IMR-90 (cell line): ENCODE measurements at regions not wholly inside any gene's neighbourhood (a gene's known extent, or its start where the extent isn't known, plus 50 kb on each side); places are given as distances from the start of the nearest gene placed in this dataset.

ENCODE experiments used
- ATAC-seq: fragments of 200-7000 bp; cut with Tn5 transposase; 2 replicates; pipeline ENCODE4 v1.9.1; 2020; ENCODE audit warnings: low read depth, mild to moderate bottlenecking, moderate library complexity
- BruUV-seq: library from RNA; stranded (reverse); fragments of 400-500 nt; replicated peaks from 2 replicates; lab custom pipeline; 2021; lab: Mats Ljungman, UMichigan
- CTCF ChIA-PET: fragments of 300-600 bp; formaldehyde crosslinking; extraction: SDS; loops from one replicate; lab custom pipeline; 2021; ENCODE audit warnings: antibody characterized with exemption; lab: Yijun Ruan, JAX
- POLR2A ChIA-PET: fragments of 300-600 bp; sonication (Branson Sonifier 250); formaldehyde crosslinking; loops from one replicate; lab custom pipeline; 2022; ENCODE audit warnings: antibody characterized with exemption; ENCODE audit not compliant: unreplicated experiment; lab: Charles Lee
- DNase-seq: peaks from one replicate; pipeline ENCODE4 v3.0.0; 2013
- H2AFZ ChIP-seq: replicated peaks from 2 replicates; pipeline ENCODE3; 2013; ENCODE audit warnings: low read length, mild to moderate bottlenecking; ENCODE audit not compliant: poor library complexity
- H2AK5ac ChIP-seq: 2 replicates; pipeline ENCODE4 v1.6.1; 2013; ENCODE audit warnings: low read depth, low read length, inconsistent platforms
- H2AK9ac ChIP-seq: replicated peaks from 2 replicates; pipeline ENCODE3; 2013; ENCODE audit warnings: mild to moderate bottlenecking, low read depth, low read length, moderate library complexity; ENCODE audit not compliant: poor library complexity
- H2BK120ac ChIP-seq: 2 replicates; pipeline ENCODE4 v1.6.1; 2013; ENCODE audit warnings: low read depth, low read length, inconsistent platforms
- H2BK15ac ChIP-seq: 3 replicates; pipeline ENCODE4 v1.6.1; 2013; ENCODE audit warnings: low read depth, low read length, inconsistent platforms
- H2BK20ac ChIP-seq: 2 replicates; pipeline ENCODE4 v1.6.1; 2013; ENCODE audit warnings: low read depth, mild to moderate bottlenecking, inconsistent platforms, low read length, moderate library complexity
- H2BK5ac ChIP-seq: 2 replicates; pipeline ENCODE4 v1.6.1; 2013; ENCODE audit warnings: mild to moderate bottlenecking, low read depth, low read length, inconsistent platforms; ENCODE audit not compliant: poor library complexity, severe bottlenecking
- H3K14ac ChIP-seq: replicated peaks from 2 replicates; pipeline ENCODE4 v1.6.1; 2013; ENCODE audit warnings: low read depth, low read length, inconsistent platforms
- H3K18ac ChIP-seq: 2 replicates; pipeline ENCODE4 v1.6.1; 2013; ENCODE audit warnings: low read depth, low read length, control low read depth
- H3K23ac ChIP-seq: 2 replicates; pipeline ENCODE4 v1.6.1; 2013; ENCODE audit warnings: low read depth, low read length, inconsistent platforms
- H3K27ac ChIP-seq: 2 replicates; pipeline ENCODE4 v1.5.1; 2013; ENCODE audit warnings: mild to moderate bottlenecking, control low read depth, low read length; ENCODE audit not compliant: insufficient read depth
- H3K27me3 ChIP-seq: 2 replicates; pipeline ENCODE4 v1.6.1; 2013; ENCODE audit warnings: low read length; ENCODE audit not compliant: control insufficient read depth, insufficient read depth
- H3K36me3 ChIP-seq: 2 replicates; pipeline ENCODE4 v1.6.1; 2013; ENCODE audit warnings: low read length, mixed read lengths; ENCODE audit not compliant: control insufficient read depth, insufficient read depth
- H3K4ac ChIP-seq: 2 replicates; pipeline ENCODE4 v1.6.1; 2013; ENCODE audit warnings: low read depth, low read length, inconsistent platforms
- H3K4me1 ChIP-seq: 2 replicates; pipeline ENCODE4 v1.6.1; 2013; ENCODE audit warnings: low read length, mixed read lengths; ENCODE audit not compliant: control insufficient read depth, insufficient read depth
- H3K4me2 ChIP-seq: 2 replicates; pipeline ENCODE4 v1.6.1; 2013; ENCODE audit warnings: low read depth, mild to moderate bottlenecking, control low read depth, low read length, moderate library complexity
- H3K4me3 ChIP-seq: 2 replicates; pipeline ENCODE4 v1.5.1; 2013; ENCODE audit warnings: low read depth, mild to moderate bottlenecking, control low read depth, low read length, moderate library complexity; ENCODE audit not compliant: insufficient read depth
- H3K56ac ChIP-seq: 2 replicates; pipeline ENCODE4 v1.6.1; 2013; ENCODE audit warnings: low read length, inconsistent platforms; ENCODE audit not compliant: insufficient read depth; ENCODE audit errors: extremely low read depth
- H3K79me1 ChIP-seq, 2 experiments: 2 replicates each; pipeline ENCODE4 v1.6.1; 2013; ENCODE audit warnings: low read length in 2 of 2, inconsistent platforms in 1 of 2, low read depth in 1 of 2
- H3K9ac ChIP-seq: 2 replicates; pipeline ENCODE4 v1.6.1; 2013; ENCODE audit warnings: low read depth, low read length, control low read depth
- H3K9me1 ChIP-seq: 2 replicates; pipeline ENCODE4 v1.6.1; 2013; ENCODE audit warnings: low read length, inconsistent platforms; ENCODE audit not compliant: insufficient read depth
- H3K9me3 ChIP-seq: 2 replicates; pipeline ENCODE4 v1.6.1; 2013; ENCODE audit warnings: low read length; ENCODE audit not compliant: control insufficient read depth, insufficient read depth
- H4K20me1 ChIP-seq: 2 replicates; pipeline ENCODE4 v1.6.1; 2013; ENCODE audit warnings: low read length, inconsistent platforms; ENCODE audit not compliant: insufficient read depth
- H4K5ac ChIP-seq: 2 replicates; pipeline ENCODE4 v1.6.1; 2013; ENCODE audit warnings: mild to moderate bottlenecking, low read depth, low read length, control low read depth
- H4K8ac ChIP-seq, 2 experiments: 2 replicates each; pipeline ENCODE4 v1.6.1; 2013; ENCODE audit warnings: low read depth in 2 of 2, low read length in 2 of 2, control low read depth in 1 of 2, inconsistent platforms in 1 of 2
- H4K91ac ChIP-seq: 2 replicates; pipeline ENCODE4 v1.6.1; 2013; ENCODE audit warnings: low read depth, low read length, inconsistent platforms; ENCODE audit not compliant: insufficient read depth
- CEBPB ChIP-seq: IDR thresholded peaks from 2 replicates; pipeline ENCODE4 v1.6.1; 2012; ENCODE audit warnings: low read depth, low read length, improper control_type of control experiment
- MAFK ChIP-seq: IDR thresholded peaks from 2 replicates; pipeline ENCODE4 v1.6.1; 2012; ENCODE audit warnings: low read depth, low read length, improper control_type of control experiment
- MAZ ChIP-seq: IDR thresholded peaks from 2 replicates; pipeline ENCODE4 v1.6.1; 2012; ENCODE audit warnings: low read depth, mild to moderate bottlenecking, low read length, improper control_type of control experiment, moderate library complexity, borderline replicate concordance
- MXI1 ChIP-seq: IDR thresholded peaks from 2 replicates; pipeline ENCODE4 v1.6.1; 2012; ENCODE audit warnings: low read depth, mild to moderate bottlenecking, low read length, moderate library complexity, borderline replicate concordance
- NFE2L2 ChIP-seq: fragments of 150-350 bp; IDR thresholded peaks from 2 replicates; pipeline ENCODE4 v1.6.1; 2016; ENCODE audit warnings: low read depth, mild to moderate bottlenecking, low read length
- POLR2A ChIP-seq: IDR thresholded peaks from 2 replicates; pipeline ENCODE4 v1.6.1; 2012; ENCODE audit warnings: mild to moderate bottlenecking, low read depth, low read length
- RAD21 ChIP-seq: IDR thresholded peaks from 2 replicates; pipeline ENCODE4 v1.6.1; 2012; ENCODE audit warnings: low read length, improper control_type of control experiment
- RCOR1 ChIP-seq: IDR thresholded peaks from 2 replicates; pipeline ENCODE4 v1.6.1; 2012; ENCODE audit warnings: mild to moderate bottlenecking, low read length, improper control_type of control experiment; ENCODE audit not compliant: insufficient replicate concordance
- RFX5 ChIP-seq: IDR thresholded peaks from 2 replicates; pipeline ENCODE4 v1.8.0; 2012; ENCODE audit warnings: low read depth, mild to moderate bottlenecking, low read length, moderate library complexity
- SMC3 ChIP-seq: fragments of 150-350 bp; IDR thresholded peaks from 2 replicates; pipeline ENCODE4 v1.6.1; 2016; ENCODE audit warnings: low read depth, mild to moderate bottlenecking, antibody characterized with exemption, low read length, moderate library complexity
- WGBS, 2 experiments: methylation state at CpG; one replicate each; pipeline versions ENCODE4 v1.1.5 to v1.1.7; 2013; ENCODE audit warnings: missing lambda C conversion rate in 2 of 2; ENCODE audit not compliant: insufficient read length in 1 of 2; ENCODE audit errors: extremely low coverage in 2 of 2; 5-methylcytosine and 5-hydroxymethylcytosine counted together
- dilution Hi-C: fragments of 300-500 bp; cut with HindIII; formaldehyde crosslinking; loops from one replicate; pipeline ENCODE4 v1.14.3; 2018; ENCODE audit warnings: low sequenced_read_pairs; ENCODE audit not compliant: unreplicated experiment
- in situ Hi-C: fragments of 300-500 bp; cut with MboI; formaldehyde crosslinking; loops from 3 replicates; pipeline ENCODE4 v1.14.3; 2019; ENCODE audit warnings: low sequenced_read_pairs, inconsistent platforms, mixed read lengths
- intact Hi-C: fragments of 100-400 bp; cut with micrococcal nuclease; formaldehyde crosslinking; loops from 2 replicates; pipeline ENCODE4 v1.10.0; 2022

DNA sequence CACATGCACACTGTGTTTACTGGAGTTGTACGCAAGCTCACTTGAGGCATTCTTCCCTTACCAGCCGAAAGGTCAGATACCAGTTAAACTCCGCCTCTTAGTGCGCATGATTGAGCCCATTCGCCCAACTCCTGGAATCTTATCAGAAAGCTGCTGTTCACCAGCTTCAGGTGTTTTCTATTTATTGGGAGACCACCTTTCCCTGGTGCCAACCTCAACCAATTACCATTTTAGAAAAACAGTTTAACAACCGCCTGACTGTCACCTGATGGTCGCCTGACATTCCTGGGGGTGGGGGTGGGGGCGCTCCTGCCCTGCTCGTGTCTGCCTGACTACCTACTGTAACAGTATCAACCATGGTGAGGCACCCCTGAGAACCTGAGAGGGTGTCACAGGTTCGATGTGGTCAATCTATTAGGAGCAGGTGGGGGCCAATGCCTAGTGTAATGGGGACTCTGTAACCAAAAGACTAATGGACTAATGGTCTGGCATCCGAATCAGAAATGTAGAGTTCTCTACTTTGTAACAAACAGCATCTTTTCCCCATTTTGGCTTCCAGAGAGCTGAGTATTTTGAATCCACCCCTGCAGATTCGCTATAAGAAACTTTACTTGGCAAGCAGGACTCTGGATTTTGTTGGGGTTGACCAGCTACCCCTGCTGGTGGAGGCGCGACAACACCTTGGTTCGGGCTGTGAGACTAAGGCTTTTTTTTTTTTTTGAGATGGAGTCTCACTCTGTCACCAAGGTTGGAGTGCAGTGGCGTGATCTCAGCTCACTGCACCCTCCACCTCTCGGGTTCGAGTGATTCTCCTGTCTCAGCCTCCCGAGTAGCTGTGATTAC, 58.2 kb upstream of the ZNF157 start (continued):
- TF ChIP-seq MXI1 (no peak), POLR2A (no peak)

DNA sequence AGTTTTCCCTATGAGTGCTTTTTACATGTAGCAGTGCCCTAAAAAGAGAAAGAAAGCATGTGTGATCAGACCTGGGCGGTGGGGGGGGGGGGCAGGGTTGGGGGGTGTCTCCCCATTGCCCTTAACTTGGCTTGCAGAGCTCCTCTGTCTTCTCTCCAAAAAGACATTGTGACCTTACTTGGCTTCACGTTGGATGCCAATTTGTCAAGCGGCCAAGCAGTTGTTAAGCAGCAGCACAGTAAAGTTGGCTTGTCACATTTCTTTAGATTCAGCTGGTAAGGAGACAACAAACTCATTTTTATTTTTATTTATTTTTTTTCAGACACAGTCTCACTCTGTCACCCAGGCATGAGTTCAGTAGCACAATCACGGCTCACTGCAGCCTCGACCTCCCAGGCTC, 57.3 kb upstream of the ZNF157 start:
- H4K5ac ChIP-seq = no peak overlapping the region
- no peak overlapping the region for H2AK5ac ChIP-seq
- no TSS peak for BruUV-seq
- H3K14ac ChIP-seq = no peak overlapping the region
- H3K27me3 ChIP-seq = peaks cover 8% of the 10 kb centered on the region
- H2BK5ac ChIP-seq = no peak overlapping the region
- H3K4ac ChIP-seq = no peak overlapping the region
- intact Hi-C loops = loop anchor here (2.0 kb wide), 1 partner anchor 120 kb away; the partner anchor contains the start of gene UBA1
- WGBS, 2 experiments = no CpG with 5 or more reads among the region's 5 CpGs
- H3K36me3 ChIP-seq = no peaks in the 10 kb centered on the region
- no peak overlapping the region for H2BK15ac ChIP-seq
- no peak overlapping the region for H4K8ac ChIP-seq
- in situ Hi-C loops = no loop called here
- DNase-seq (no peak), ATAC-seq (no peak)
- CTCF ChIA-PET = interaction anchor here (1.0 kb wide), 2 partner anchors 72 to 81 kb away, joined by 3 to 5 read pairs; partner anchors contain the start of gene USP11
- H3K9ac ChIP-seq = no peak overlapping the region
- TF ChIP-seq CEBPB (no peak), RAD21 (no peak), SMC3 (no peak), RFX5 (no peak), RCOR1 (no peak), POLR2A (no peak), MXI1 (no peak), NFE2L2 (no peak), MAZ (no peak), MAFK (no peak)
- no peaks in the 10 kb centered on the region for H3K9me3 ChIP-seq
- H2AK9ac ChIP-seq = no peak overlapping the region
- no peaks in the 10 kb centered on the region for H3K79me1 ChIP-seq
- H2BK20ac ChIP-seq = no peak overlapping the region
- H2AFZ ChIP-seq = no peak overlapping the region
- H3K4me2 ChIP-seq = no peak overlapping the region
- POLR2A ChIA-PET = no interaction called here
- H3K56ac ChIP-seq = no peak overlapping the region
- no peaks in the 10 kb centered on the region for H3K9me1 ChIP-seq
- H4K20me1 ChIP-seq = no peaks in the 10 kb centered on the region
- H3K18ac ChIP-seq = no peak overlapping the region
- no peak overlapping the region for H3K23ac ChIP-seq
- H3K27ac ChIP-seq = no peak overlapping the region
- H3K4me1 ChIP-seq = no peaks in the 10 kb centered on the region
- H3K4me3 ChIP-seq = no peak overlapping the region
- no peak overlapping the region for H4K91ac ChIP-seq
- no peak overlapping the region for H2BK120ac ChIP-seq
- dilution Hi-C loops = no loop called here
